Urothelium cell line (cell line): ENCODE measurements at regions not wholly inside any gene's neighbourhood (a gene's known extent, or its start where the extent isn't known, plus 50 kb on each side); places are given as distances from the start of the nearest gene placed in this dataset.
"Not testable (repeated sequence)": the region's sequence is repeated elsewhere in the genome, so short reads cannot be mapped to it uniquely, and the experiment has no call there.

Experiments used
- DNase-seq: peaks from one replicate; pipeline ENCODE4 v3.0.0; 2011; ENCODE audit warnings: low spot score, mixed read lengths
- FAIRE-seq: peaks from 2 replicates; lab custom pipeline; 2011; peaks lifted over from hg19 to GRCh38; lab: Jason Lieb, UNC

DNA sequence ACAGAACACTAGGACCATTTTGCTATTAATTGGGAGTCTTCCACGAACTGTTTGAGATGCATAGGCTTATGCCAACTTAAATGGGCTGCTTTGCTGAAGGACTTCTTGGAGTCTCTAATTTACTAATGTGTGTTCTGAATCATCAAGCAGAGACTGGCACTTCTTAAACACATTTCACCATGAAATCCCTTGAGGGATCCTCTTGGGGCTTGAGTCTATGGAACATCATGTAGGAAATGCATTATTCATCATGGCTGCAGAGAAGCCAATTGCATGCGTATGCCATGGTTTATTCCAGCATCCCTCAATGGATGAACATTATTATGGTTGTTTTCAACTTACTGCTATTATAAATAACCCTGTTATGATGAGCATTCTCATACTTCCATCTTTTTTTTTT, 73.4 kb downstream of the FGD2 start:
- no peak for DNase-seq
- no peak for FAIRE-seq

GRCh38 chr6:37081042-37081607, 75.7 kb downstream of the FGD2 start:
- no peak for DNase-seq
- no peak for FAIRE-seq

- FAIRE-seq (no peak), DNase-seq (no peak)
Observed at GRCh38 chr6:37082390-37083130, 77.1 kb downstream of the FGD2 start.

DNA sequence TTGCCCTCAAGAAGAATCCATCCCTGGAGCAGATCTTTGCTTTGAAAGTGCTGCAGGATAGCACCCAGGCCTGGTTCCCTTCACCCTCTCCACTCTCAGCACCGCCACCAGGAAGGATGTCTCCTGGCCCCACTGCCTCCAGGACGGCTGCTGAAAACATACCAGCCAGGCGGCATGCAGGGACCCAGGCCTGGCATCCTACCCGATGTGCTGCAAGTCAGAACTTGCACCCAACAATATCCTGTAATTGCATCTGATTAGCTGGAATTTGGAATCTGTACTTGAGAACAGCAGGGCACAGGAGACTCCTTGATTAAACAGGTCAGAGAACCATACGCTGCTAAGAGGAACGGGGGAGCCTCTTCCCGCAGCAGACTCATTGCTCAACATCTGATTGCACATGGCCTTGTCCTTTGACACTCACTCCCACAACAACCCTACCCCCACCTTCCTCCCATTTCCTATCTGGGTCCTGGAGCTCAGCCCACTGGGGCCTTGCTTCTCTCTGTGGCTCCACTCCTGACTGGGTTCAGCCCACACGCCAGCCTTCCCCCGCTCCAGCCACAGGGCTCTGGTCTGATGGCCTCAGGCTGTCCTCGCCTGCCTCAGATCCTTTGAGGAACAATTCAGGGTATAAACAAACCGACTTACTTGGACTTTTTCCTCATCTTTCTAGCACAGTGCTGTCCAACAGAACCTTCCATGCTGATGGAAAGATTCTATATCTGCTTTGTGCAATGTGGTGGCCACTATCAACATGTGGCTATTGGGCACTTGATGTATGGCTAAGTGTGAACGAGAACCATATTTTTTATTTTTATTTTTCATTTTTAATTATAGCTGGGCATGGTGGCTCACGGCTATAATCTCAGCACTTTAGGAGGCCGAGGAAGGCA, 78.0 kb downstream of the FGD2 start:
- FAIRE-seq = no peak
- no peak for DNase-seq

DNA sequence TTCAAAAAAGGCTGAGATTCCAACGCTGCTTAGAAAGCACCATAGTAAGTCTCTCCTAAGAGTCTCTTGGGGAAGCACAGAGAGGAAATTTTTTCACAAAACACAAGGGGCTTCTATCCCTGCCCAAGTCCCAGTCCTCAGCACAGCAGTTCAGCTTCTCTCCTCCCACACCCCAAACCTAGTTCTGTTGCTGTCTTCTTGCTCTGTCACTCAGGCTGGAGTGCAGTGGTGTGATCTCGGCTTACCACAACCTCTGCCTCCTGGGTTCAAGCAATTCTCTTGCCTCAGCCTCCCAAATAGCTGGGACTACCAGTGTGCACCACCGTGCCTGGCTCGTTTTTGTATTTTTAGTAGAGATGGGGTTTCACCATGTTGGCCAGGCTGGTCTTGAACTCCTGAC, 79.2 kb downstream of the FGD2 start:
- FAIRE-seq = not testable (repeated sequence)

GRCh38 chr6:37085198-37085597, 79.7 kb downstream of the FGD2 start:
- DNase-seq (no peak), FAIRE-seq (no peak)

More for the DNA sequence above, 79.2 kb downstream of the FGD2 start:
- not testable (repeated sequence) for DNase-seq

DNA sequence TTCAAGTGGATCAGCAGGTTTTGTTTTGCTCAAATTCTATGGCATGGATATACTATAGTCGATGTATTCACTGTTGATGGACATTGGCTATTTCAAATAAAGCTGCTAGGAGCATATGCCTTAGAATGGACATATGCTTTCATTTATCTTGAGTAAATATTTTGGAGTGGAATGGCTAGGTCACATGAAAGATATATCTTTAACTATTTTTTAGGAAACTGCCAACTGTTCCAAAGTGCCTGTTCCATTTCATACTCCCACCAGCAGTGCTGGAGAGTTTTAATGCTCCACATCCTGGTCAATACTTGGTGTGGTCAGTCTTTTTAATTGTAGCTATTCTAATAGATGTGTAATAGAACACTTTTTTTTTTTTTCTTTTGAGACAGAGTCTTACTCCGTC, 81.1 kb upstream of the PIM1 start:
- DNase-seq (no peak), FAIRE-seq (no peak)

GRCh38 chr6:37089783-37090182, 80.2 kb upstream of the PIM1 start:
- no peak for DNase-seq
- FAIRE-seq = no peak

- FAIRE-seq, DNase-seq: not testable (repeated sequence)
Observed at GRCh38 chr6:37091104-37091503, 78.8 kb upstream of the PIM1 start.

GRCh38 chr6:37091586-37091985, 78.4 kb upstream of the PIM1 start:
- DNase-seq, FAIRE-seq: not testable (repeated sequence)

DNA sequence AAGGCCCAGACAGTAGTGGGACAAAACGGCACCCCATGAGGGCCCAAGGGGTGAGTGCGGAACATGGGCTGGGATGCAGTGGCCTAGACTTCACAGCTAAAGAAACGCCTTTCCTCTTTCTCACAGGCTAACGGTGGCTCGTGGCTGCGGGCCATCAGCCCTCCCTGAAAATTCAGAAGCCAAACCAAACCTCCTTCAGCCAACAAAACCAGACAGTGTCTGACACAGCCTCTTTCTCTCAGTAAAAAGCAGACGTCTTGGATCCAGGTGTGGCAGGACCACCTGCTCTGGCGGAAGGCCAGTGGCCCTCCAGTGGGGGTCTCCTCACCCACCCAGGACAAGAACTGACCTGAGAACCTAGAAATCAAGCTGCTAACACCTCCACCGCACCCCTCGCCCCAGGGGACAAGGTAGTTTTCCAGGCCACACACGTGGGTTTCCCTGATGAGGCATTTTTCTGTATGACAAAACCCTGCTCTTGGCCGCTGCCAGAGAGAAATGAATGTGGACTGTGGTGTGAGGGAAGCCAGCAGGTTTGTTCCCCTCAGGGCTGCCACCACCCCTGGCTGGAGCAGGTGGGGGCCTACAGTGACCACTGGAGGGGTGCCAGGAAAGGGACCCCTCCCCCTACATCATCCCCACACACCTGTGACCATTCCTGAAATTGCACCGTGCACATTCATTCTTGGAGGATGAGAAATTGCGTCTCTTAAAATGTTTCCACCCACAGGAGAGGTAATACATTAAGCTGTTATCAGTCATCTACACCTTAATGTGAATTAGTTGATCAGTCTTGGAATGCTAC, 76.8 kb upstream of the PIM1 start:
- no peak for DNase-seq
- FAIRE-seq = no peak

DNA sequence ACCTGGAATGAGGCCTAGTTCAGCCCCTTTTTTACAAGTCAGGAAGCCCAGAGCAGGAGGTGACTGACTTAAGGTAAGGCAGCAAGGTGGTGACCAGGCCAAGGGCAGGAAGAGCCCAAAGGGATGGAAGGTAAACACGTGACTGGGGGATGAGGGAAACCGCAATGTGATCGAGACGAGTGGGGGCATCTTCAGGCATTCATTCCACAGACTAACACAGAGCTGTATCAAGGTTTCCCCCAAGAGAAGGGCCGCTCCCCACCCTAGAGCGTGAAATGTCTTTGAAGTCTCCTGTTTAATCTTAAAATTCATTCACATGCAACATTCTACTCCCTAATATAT, 76.3 kb upstream of the PIM1 start:
- DNase-seq (no peak), FAIRE-seq (peak; percentile 74)

GRCh38 chr6:37095997-37096396, 74.0 kb upstream of the PIM1 start:
- FAIRE-seq (no peak), DNase-seq (no peak)

DNA sequence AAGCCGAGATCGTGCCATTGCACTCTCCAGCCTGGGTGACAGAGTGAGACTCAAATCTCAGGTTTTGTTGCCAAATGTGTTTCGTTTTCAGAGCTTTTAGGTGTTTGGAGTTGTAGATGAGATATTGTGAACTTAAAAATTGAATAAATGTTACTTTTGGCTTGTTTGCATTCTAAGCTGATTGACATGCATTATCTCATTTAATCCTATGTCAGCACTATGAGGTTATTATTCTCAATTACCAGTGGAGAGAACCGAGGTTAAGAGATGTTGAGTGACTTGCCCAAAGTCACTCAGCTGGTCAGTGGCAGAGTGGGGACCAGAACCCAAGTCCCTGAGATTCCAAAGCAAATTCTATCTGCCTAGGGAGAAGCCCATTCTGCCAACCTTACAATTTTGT, 72.6 kb upstream of the PIM1 start:
- no peak for FAIRE-seq
- no peak for DNase-seq

DNA sequence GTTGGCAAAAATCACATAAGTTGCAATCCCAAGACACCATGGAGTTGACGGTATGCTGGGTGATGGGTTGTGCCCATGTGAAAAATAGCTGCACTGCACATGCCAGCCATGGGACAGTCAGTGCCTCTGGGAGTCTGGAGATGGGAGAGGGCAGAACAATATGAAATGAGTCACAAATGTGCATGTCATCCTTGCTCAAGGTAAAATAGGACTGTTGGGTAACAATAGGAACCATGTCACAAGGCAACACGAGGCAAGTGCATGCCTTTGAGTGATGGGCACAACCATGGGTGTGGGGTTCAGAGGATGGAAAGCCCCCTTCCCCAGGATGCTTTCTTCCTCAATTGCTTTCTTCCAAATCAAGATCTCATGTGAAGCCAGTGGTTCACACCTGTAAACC, 70.5 kb upstream of the PIM1 start:
- no peak for DNase-seq
- no peak for FAIRE-seq

- FAIRE-seq = no peak
Observed at GRCh38 chr6:37100745-37101144, 69.2 kb upstream of the PIM1 start.

DNA sequence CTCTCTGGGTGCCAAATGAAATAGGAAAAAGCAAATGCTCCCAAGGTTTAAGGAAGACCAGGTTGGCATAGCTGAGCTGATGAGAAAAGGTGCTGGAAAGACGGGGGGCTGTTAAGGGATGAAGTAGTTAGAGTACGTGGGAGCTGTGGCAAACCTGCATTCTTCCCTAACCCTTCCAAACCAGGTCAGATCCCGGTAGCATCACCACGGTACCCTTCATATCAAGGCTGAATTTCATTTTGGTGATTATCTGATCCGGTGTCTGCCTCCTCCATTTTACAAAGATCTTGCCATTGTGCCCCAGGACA, 68.0 kb upstream of the PIM1 start:
- DNase-seq (no peak), FAIRE-seq (no peak)

More at GRCh38 chr6:37100745-37101144, 69.2 kb upstream of the PIM1 start:
- DNase-seq = no peak

- DNase-seq (peak; percentile 89), FAIRE-seq (no peak)
Observed at GRCh38 chr6:37102299-37103168, 67.4 kb upstream of the PIM1 start.

DNA sequence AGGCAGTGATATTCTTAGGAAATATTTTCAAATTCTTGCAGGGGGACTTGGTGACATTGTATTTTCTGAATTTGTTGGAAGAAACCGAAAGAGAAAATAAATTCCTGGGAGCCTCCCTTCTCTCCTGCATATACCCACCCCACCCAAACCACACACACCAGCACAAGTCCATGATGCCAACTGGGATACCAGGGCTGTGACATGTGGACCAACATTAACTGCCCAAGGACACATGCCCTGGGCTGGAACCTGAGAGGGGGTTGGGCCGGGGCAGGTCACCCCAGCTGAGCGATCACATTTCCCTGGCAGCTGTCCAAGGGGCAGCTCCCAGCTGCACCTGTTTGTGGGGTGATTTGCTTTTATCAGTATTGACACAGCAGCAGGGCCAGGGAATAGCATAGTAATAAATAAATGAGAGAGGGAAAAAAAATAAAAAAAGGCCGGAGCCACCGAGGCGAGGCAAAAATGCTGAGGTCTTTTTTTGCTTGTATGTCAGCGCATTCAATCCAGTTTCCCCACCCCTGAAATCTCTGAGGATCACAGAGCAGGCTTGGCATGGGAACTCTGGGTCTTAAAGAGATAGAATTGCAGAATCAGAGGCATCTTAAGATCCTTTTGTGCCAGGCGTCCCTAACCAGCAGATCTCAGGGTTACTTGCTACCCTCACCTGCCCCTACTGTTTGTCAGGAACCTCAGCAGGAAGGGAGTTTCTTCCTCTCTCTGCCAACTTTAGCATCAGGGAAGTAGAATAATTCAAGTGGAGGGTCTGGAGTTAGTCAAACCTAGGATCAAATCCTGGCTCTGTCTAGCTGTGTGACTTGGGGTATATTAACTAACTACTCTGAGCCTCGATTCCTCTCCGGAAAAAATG, 66.5 kb upstream of the PIM1 start:
- peak; percentile 56 for DNase-seq
- no peak for FAIRE-seq
